Astrocyte (in vitro differentiated cells and primary cell): ENCODE measurements at regions not wholly inside any gene's neighbourhood (a gene's known extent, or its start where the extent isn't known, plus 50 kb on each side); places are given as distances from the start of the nearest gene placed in this dataset.

Experiments used
- DNase-seq: peaks from one replicate; pipeline ENCODE4 v3.0.0-alpha.2; 2010; ENCODE audit warnings: low read depth
- FAIRE-seq: peaks from 2 replicates; lab custom pipeline; 2011; peaks lifted over from hg19 to GRCh38; lab: Jason Lieb, UNC
- H2AFZ ChIP-seq: 2 replicates; pipeline ENCODE4 v1.6.0; 2012; ENCODE audit warnings: low read depth, low read length, inconsistent platforms
- H3K27ac ChIP-seq: 2 replicates; pipeline ENCODE4 v1.5.1; 2011; ENCODE audit warnings: low read depth, low read length, inconsistent platforms
- H3K27me3 ChIP-seq: 2 replicates; pipeline ENCODE4 v1.6.0; 2011; ENCODE audit warnings: low read length, inconsistent platforms; ENCODE audit not compliant: insufficient read depth
- H3K36me3 ChIP-seq: 2 replicates; pipeline ENCODE4 v1.5.1; 2011; ENCODE audit warnings: low read length, inconsistent platforms; ENCODE audit not compliant: insufficient read depth
- H3K4me1 ChIP-seq: 2 replicates; pipeline ENCODE4 v1.5.1; 2011; ENCODE audit warnings: low read length, inconsistent platforms; ENCODE audit not compliant: insufficient read depth
- H3K4me2 ChIP-seq: 2 replicates; pipeline ENCODE4 v1.6.0; 2012; ENCODE audit warnings: low read length, inconsistent platforms
- H3K4me3 ChIP-seq: 2 replicates; pipeline ENCODE4 v1.5.1; 2011; ENCODE audit warnings: low read depth, mild to moderate bottlenecking, low read length, inconsistent platforms; ENCODE audit not compliant: insufficient read depth
- H3K79me2 ChIP-seq: 2 replicates; pipeline ENCODE4 v1.6.0; 2012; ENCODE audit warnings: mild to moderate bottlenecking, low read length, inconsistent platforms; ENCODE audit not compliant: insufficient read depth
- H3K9ac ChIP-seq: 2 replicates; pipeline ENCODE4 v1.6.0; 2012; ENCODE audit warnings: mild to moderate bottlenecking, low read length, inconsistent platforms
- H3K9me3 ChIP-seq: 2 replicates; pipeline ENCODE4 v1.5.1; 2012; ENCODE audit warnings: low read depth, mild to moderate bottlenecking, low read length, inconsistent platforms; ENCODE audit not compliant: insufficient read depth
- H4K20me1 ChIP-seq: 2 replicates; pipeline ENCODE4 v1.6.0; 2012; ENCODE audit warnings: low read length, inconsistent platforms; ENCODE audit not compliant: insufficient read depth
- H3K27ac Mint-ChIP-seq: one replicate; pipeline ENCODE4 v1.8.0; 2021; ENCODE audit warnings: mild to moderate bottlenecking, mixed read lengths; ENCODE audit not compliant: unreplicated experiment
- H3K27me3 Mint-ChIP-seq: one replicate; pipeline ENCODE4 v1.8.0; 2021; ENCODE audit warnings: low read depth, mixed read lengths; ENCODE audit not compliant: unreplicated experiment
- H3K36me3 Mint-ChIP-seq: one replicate; pipeline ENCODE4 v1.8.0; 2021; ENCODE audit warnings: low read depth, mixed read lengths; ENCODE audit not compliant: unreplicated experiment
- H3K4me1 Mint-ChIP-seq: one replicate; pipeline ENCODE4 v1.8.0; 2021; ENCODE audit warnings: low read depth, mixed read lengths; ENCODE audit not compliant: unreplicated experiment
- H3K4me3 Mint-ChIP-seq: one replicate; pipeline ENCODE4 v1.8.0; 2021; ENCODE audit warnings: mild to moderate bottlenecking, moderate library complexity, mixed read lengths; ENCODE audit not compliant: unreplicated experiment
- H3K9me3 Mint-ChIP-seq: one replicate; pipeline ENCODE4 v1.8.0; 2021; ENCODE audit warnings: mild to moderate bottlenecking, mixed read lengths; ENCODE audit not compliant: unreplicated experiment
- EZH2 ChIP-seq: IDR thresholded peaks from 2 replicates; pipeline ENCODE4 v1.6.1; 2012; ENCODE audit warnings: mild to moderate bottlenecking, low read length, inconsistent platforms; ENCODE audit not compliant: insufficient read depth
- TF ChIP-seq, protein P1 (sequence below): IDR thresholded peaks from 2 replicates; pipeline ENCODE4 v1.5.1; 2011; ENCODE audit warnings: low read depth, mild to moderate bottlenecking, inconsistent platforms, low read length, moderate library complexity; ENCODE audit not compliant: insufficient read depth

DNA sequence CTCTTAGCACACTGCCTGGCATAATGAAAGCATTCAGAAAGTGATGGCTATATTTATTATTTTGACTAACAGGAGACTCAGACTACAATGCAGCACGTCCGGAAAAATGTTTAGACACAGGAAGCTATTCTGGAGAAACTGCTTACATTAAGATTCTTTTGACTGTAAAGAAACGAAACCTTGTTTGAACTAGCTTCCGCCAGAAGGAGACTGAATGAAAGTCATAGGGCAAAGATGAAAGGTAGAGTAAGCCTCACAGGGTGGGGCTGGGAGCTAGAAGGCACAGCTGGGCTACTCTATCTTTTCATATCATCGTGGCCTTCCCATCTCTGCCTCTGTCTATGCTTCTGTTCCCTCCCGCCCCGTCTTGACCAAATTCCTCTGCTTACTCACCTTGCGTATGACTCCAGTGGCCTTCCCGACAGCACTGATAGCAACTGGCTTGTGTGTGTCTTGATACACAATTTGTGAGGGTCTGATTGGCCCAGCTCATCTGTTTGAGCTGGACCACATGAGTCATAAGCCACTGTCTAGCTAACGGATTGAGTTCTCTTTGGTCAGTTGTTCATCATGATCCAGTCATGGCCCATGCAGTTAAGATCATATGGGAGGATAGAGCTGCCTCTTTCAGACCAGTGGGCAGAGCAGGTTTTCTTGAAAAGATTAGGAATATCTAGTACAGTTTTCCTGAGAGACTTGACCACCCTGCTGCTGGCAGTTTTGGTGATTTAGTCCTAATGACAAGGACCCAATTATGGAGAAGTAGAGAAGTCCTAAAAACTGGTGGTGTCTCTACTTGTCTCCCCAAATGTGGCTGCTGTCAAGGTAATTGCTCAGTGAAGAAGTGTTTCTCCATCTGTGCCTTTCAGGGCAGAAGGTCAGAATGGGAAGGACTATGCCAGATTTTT lies 151.5 kb upstream of the SLC38A2 start:
- Mint-ChIP-seq H3K27ac (peak overlapping the region; percentile 90), H3K27me3 (no peaks in the 10 kb centered on the region), H3K36me3 (no peaks in the 10 kb centered on the region), H3K4me3 (peak overlapping the region; percentile 55), H3K9me3 (no peaks in the 10 kb centered on the region), H3K4me1 (peaks cover 33% of the 10 kb centered on the region)
- H3K79me2 ChIP-seq: no peaks in the 10 kb centered on the region
- H3K9me3 ChIP-seq: no peaks in the 10 kb centered on the region
- peaks cover 28% of the 10 kb centered on the region for H3K4me1 ChIP-seq
- TF ChIP-seq, protein P1, sequence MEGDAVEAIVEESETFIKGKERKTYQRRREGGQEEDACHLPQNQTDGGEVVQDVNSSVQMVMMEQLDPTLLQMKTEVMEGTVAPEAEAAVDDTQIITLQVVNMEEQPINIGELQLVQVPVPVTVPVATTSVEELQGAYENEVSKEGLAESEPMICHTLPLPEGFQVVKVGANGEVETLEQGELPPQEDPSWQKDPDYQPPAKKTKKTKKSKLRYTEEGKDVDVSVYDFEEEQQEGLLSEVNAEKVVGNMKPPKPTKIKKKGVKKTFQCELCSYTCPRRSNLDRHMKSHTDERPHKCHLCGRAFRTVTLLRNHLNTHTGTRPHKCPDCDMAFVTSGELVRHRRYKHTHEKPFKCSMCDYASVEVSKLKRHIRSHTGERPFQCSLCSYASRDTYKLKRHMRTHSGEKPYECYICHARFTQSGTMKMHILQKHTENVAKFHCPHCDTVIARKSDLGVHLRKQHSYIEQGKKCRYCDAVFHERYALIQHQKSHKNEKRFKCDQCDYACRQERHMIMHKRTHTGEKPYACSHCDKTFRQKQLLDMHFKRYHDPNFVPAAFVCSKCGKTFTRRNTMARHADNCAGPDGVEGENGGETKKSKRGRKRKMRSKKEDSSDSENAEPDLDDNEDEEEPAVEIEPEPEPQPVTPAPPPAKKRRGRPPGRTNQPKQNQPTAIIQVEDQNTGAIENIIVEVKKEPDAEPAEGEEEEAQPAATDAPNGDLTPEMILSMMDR: no peak
- no peak for TF ChIP-seq EZH2
- H3K4me2 ChIP-seq: peak overlapping the region; percentile 79
- H4K20me1 ChIP-seq: no peaks in the 10 kb centered on the region
- peak; percentile 99 for DNase-seq
- peak overlapping the region; percentile 71 for H3K9ac ChIP-seq
- H2AFZ ChIP-seq: peak overlapping the region; percentile 30
- peak overlapping the region; percentile 39 for H3K4me3 ChIP-seq
- no peaks in the 10 kb centered on the region for H3K27me3 ChIP-seq
- no peaks in the 10 kb centered on the region for H3K36me3 ChIP-seq
- FAIRE-seq: peak; percentile 99
- peak overlapping the region; percentile 93 for H3K27ac ChIP-seq

DNA sequence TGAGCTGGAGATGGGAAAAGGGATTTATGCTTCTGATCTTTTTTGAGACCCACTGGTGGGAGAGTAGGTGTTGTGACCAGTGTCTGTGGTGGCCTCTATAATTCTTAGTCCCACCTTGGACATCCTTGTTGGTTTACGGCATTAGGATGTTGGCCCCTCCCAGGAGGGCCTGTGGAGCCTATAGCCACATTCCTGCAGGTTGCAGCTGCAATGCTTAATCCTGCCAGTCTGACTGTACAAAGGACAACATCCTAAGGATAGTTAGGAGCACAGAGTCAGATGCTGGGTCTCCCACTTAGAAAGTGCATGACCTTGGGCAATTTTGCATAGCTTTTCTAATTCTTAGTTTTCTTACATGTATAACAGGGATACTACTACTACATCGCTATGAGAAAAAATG lies 150.9 kb upstream of the SLC38A2 start:
- H2AFZ ChIP-seq: peak overlapping the region; percentile 30
- no peaks in the 10 kb centered on the region for H3K36me3 Mint-ChIP-seq
- no peaks in the 10 kb centered on the region for H3K9me3 ChIP-seq
- H3K9ac ChIP-seq: peak overlapping the region; percentile 71
- TF ChIP-seq EZH2: no peak
- TF ChIP-seq, protein P1: no peak
- peak overlapping the region; percentile 79 for H3K4me2 ChIP-seq
- no peaks in the 10 kb centered on the region for H4K20me1 ChIP-seq
- peak overlapping the region; percentile 93 for H3K27ac ChIP-seq
- H3K79me2 ChIP-seq: no peaks in the 10 kb centered on the region
- H3K4me1 Mint-ChIP-seq: peaks cover 35% of the 10 kb centered on the region
- H3K9me3 Mint-ChIP-seq: no peaks in the 10 kb centered on the region
- peak overlapping the region; percentile 39 for H3K4me3 ChIP-seq
- H3K27ac Mint-ChIP-seq: peak overlapping the region; percentile 90
- H3K27me3 Mint-ChIP-seq: no peaks in the 10 kb centered on the region
- no peaks in the 10 kb centered on the region for H3K36me3 ChIP-seq
- no peaks in the 10 kb centered on the region for H3K27me3 ChIP-seq
- no peak for DNase-seq
- H3K4me3 Mint-ChIP-seq: no peak overlapping the region
- H3K4me1 ChIP-seq: peaks cover 28% of the 10 kb centered on the region
- FAIRE-seq: no peak

DNA sequence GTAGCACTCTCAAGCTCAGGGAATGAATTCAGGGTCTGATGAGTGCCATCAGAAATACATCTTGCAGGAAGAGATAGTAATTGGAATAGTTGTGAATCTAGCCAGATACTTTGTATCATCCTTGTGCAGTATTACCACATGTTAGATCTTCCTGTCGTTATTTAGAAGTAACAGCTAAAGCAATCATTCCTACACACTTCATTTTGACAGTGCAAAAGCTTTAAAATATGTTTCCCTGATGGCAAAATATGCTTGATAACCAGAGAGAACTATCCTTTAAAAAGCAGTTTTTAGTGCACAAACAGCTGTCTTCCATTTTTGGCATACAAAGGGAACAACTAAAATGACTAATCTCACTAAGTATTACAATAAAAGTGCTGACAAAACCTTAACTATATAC lies 149.5 kb upstream of the SLC38A2 start:
- Mint-ChIP-seq H3K27me3 (no peaks in the 10 kb centered on the region), H3K36me3 (no peaks in the 10 kb centered on the region), H3K27ac (peak overlapping the region; percentile 17), H3K4me1 (peaks cover 35% of the 10 kb centered on the region), H3K4me3 (no peak overlapping the region), H3K9me3 (peaks cover 3% of the 10 kb centered on the region)
- no peaks in the 10 kb centered on the region for H3K9me3 ChIP-seq
- H3K79me2 ChIP-seq: no peaks in the 10 kb centered on the region
- TF ChIP-seq, protein P1: no peak
- no peak for TF ChIP-seq EZH2
- H4K20me1 ChIP-seq: no peaks in the 10 kb centered on the region
- no peak overlapping the region for H3K4me3 ChIP-seq
- no peak overlapping the region for H3K27ac ChIP-seq
- H3K27me3 ChIP-seq: no peaks in the 10 kb centered on the region
- H2AFZ ChIP-seq: no peak overlapping the region
- peaks cover 28% of the 10 kb centered on the region for H3K4me1 ChIP-seq
- no peak overlapping the region for H3K9ac ChIP-seq
- peak overlapping the region; percentile 16 for H3K4me2 ChIP-seq
- H3K36me3 ChIP-seq: no peaks in the 10 kb centered on the region
- FAIRE-seq: peak; percentile 59
- DNase-seq: no peak
